Activated CD4-positive, CD25-positive, alpha-beta regulatory T cell (primary cell): ENCODE measurements at regions not wholly inside any gene's neighbourhood (a gene's known extent, or its start where the extent isn't known, plus 50 kb on each side); places are given as distances from the start of the nearest gene placed in this dataset.
"Not testable (repeated sequence)": the region's sequence is repeated elsewhere in the genome, so short reads cannot be mapped to it uniquely, and the experiment has no call there.

Experiments
- DNase-seq, 4 experiments: peaks; one replicate each; lab custom pipeline; 2025; lab: John Stamatoyannopoulos, UW

DNA sequence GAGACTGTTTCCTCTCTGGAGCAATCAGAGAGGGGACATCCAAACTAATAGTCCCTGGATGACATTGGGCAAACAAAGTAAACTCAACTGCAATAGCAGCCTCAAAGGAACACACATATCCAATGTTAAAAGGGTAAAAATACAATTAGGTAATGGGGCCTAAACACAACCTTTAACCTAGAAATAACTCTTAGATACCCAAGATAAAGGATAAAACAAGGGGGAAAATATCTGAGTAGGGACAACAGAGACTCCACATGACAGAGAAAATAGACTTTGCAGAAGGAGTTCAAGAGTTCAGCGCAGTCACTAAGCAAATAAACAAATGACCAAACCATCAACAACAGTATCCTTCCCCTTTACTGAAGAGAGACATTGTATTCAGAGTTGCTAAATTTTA is 149.3 kb downstream of the FBXO4 start:
- no peak for DNase-seq

DNA sequence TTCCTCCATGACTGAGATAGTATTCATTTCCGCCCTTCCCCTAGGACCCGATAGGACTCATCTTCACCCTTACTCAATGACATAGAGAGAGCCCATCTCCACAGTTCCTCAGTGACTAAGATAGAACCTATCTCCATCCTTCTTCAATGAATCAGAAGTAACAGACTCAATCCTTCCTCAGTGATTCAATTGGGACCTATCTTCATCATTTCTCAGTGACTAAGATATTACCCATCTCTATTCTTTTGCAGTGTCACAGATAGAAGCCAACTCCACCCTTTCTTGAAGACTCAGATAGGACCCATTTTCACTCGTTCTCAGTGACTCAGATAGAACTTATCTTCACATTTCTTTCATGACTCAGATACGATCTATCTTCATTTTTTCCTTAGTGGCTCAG is 164.6 kb downstream of the FBXO4 start:
- no peak for DNase-seq

DNA sequence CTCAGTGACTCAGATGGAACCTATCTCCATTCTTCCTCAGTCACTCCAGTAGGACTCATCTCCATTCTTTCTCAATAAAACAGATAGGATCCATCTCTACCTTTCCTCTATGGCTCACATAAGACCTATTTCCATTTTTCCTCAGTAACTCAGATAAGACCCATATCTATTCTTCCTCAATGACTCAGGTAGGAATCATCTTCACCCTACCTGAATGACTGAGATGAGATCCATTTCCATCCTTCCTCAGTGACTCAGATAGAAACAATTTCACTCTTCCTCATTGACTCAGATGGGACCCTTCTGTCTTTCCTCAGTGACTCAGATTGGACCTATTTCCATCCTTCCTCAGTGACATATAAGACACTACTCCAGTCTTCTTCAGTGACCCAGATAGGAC is 165.1 kb downstream of the FBXO4 start:
- no peak for DNase-seq

DNA sequence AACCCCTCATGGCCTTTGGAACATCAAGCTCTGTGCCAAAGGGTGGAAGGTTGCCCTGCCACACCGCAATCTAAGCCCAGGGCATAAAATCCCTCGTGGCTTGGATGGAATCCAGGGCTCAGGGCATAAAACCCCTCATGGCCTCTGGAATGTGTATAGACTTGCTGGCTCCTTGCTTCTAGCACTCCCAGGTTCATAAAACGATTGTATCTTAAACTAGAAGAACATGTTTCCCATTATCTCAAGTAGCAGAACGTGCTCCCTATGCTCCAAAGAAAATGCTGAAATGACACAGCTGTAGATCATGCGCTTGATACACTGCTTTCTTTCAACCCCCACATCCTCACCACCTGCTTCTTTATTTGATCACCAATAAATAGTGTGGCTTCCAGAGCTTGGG is 174.8 kb downstream of the FBXO4 start:
- not testable (repeated sequence) for DNase-seq

DNA sequence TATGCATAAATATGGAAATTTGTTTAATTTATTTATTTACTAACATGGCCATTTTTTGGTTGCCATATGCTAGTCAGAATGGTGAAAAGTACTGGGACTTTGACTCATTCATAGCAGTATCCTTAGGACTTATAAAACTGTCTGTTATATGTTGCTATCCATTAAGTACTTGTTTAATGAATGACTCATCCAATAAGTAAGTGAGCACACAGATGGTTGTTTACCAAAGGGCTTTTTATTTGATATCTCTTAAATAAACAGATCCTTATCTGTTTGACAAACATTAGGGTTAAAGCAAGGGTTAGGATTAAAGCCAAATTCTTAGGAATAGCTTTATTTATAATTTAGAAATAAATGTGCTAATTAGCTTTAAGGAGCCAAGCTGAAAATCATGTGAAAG is 183.4 kb downstream of the FBXO4 start:
- no peak for DNase-seq

DNA sequence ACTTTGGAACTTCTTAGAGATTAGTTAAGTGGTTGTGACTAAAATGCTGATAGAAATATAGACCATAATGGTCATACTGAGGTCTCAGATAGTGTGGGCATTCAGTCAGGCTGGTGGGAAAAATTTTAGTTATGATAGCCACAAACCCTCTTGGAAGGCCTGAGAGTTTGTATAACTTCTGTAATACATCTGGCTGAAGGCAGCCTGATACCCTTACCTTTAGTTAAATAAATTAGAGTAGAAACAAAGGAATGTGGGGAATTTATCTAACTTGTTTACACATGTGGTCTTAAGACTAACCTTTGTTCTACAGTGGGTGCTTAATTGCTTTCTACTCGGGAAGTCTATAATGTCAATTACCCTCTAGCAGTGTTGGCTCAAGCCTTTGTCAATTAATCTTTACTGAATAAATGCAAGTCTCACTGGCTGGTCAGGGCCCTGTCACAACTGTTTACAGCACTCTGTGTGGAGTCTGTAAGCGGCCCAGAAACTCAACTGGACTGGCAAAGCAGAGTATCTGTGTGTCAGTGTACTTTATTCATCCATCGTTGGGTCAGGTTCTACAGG is 184.0 kb downstream of the FBXO4 start:
- no peak for DNase-seq

DNA sequence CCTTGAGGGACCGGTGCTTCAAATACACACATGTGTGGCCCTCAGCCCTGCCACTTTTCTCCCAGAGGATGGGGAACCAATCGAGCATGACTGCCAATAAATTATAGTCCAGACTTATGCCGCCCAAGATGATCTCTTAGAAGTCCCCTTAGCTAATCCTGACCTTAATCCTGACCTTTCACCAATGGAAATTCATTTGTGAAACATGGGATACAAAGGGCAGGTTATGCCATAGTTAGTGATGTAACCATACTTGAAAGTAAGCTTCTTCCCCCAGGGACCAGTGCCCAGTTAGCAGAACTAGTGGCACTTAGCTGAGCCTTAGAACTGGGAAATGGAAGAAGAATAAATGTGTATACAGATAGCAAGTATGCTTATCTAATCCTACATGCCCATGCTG is 190.6 kb downstream of the FBXO4 start:
- not testable (repeated sequence) for DNase-seq

DNA sequence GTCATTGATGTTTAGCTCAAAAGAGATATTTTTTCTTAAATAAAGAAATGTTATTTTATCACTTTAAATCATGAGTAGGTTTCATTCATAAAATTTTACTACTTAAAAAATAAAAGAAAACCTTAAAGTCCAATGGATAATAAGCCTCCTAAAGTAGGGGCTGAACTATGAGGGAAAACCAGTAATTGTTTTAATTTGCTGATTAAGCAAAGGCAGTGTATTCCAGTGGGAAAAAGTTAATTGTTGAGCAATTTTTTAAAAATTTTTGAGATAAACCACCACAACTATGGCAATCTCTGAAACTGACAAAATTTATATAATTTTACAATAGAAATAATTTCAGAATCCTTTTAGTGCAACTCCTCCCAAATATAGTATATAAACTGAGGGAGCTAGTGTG is 195.0 kb downstream of the FBXO4 start:
- no peak for DNase-seq

DNA sequence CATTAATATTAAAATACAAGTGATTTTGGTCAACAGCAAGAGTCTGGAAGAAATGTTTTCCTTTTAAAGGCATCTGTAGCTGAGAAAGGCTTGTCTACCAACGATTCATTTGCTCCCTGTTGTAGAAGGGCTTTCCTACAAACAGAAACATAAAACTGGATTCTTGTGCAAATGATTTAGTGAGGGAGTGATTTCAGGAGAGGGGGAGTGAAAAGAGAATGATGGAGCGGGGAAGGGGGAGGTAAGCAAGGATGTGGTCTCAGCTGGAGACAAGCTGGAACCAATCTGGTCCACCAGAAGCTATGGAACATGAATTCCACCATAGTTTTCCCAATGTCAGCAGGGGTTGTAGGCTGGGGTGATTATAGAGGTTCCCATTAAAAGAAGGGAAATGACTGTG is 196.3 kb downstream of the FBXO4 start:
- no peak for DNase-seq

DNA sequence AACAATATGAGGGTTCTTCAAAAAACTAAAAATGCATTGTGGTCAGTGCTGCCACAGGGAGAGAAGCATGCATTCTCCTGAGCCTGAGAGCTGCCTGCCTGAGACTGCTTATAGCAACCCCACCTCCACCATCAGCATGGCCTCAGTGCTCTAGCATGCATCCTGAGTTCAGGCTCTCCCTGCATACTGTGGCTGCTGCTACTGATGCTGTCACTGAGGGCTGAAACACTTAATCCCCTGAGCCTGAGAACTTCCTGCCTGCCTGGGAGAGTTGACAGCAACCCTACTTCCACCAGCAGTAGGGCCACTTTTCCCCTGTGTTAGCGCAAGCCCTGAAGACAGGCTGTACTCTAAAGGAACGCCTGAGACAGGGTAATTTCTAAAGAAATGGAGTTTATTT is 206.0 kb downstream of the FBXO4 start:
- no peak for DNase-seq

DNA sequence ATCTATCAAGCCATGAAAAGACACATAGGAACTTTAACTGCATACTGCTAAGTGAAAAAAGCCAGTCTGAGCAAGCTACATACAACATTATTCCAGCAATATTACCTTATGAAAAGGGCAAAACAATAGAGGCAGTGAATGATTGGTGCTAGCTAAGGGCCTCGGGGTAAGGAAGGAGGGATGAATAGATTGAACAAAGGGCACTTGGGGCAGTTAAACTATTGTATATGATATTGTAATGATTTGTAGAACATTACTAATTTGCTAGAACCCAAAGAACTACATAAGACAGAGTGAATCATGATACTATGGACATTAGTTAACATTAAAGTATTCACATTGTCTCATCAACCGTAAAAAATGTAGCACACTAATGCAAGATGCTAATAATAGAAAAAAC is 218.3 kb downstream of the FBXO4 start:
- DNase-seq = no peak

DNA sequence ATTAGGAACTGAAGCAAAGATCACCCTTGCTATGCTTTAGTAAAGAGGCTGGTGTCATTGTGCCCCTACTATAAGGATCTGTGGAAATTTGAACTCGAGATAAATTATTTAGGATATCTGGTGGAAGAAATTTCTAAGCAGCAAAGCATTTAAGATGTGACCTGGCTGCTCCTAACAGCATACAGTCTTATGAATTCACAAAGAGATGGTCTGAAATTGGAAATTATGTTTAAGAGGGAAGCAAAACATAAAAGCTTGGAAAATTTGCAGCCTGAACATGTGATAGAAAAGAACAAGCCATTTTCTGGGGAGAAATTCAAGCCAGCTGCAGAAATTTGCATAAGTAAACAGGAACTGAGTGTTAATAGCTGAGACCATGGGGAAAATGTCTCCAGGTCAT is 223.7 kb downstream of the FBXO4 start:
- DNase-seq = no peak

DNA sequence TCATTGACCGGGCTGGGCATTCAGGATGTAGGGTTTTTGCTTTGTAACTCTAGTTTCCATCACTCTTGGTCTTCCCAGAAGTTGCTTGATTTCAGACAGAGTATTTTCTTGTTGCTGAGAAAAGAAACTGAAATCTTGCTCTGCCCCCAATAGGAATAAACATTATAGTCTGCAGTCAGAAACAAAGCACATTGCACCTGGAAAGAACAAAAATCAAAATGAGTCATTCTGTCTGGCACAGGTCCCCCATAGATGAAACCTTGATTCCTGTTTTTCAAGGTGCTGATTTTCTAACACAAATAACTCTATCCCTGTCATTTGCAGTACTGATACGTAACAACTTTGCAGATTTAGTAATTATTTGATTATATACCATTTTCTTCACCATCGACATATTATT is 232.1 kb downstream of the FBXO4 start:
- no peak for DNase-seq

DNA sequence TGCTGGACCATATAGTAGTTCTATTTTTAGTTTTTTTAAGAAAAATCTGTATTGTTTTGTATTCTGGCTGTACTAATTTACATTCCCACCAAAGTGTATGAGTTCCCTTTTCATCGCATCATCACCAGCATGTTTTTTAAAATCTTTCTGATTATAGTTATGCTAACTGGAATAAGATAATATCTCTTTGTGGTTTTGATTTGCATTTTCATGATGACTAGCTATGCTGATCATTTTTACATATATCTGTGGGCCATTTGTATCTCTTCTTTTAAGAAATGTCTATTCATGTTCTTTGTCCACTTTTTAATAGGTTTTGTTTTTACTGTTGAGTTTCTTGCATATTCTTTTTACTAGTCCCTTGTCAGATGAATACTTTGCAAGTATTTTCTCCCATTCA is 238.0 kb downstream of the FBXO4 start:
- DNase-seq = no peak

DNA sequence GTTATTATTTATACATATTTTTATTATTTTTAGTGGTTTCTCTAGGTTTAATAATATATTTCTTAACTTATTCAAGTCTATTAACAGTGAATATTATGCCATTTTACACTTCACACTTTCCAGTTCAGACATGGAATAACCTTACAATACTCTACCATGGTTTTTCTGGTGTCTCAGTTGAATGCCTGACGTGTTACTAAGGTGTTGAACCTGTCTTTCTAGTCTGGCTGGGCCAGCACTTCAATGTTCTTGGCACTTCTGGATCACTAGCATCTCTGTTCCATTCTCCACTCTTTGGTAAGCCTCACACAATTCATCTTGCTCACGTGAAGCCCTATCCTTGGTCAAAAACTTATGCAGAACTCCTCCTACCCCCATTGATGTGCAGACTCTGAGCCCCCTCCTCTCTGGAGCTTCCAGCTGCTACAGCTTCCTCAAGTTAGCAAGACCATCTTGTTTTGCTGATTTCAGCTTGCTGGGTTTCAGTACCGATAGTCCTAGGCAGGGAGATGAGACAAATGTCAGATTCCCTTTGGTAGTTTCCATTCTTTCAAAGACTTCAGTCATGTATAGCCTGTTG is 243.1 kb downstream of the FBXO4 start:
- DNase-seq = no peak

DNA sequence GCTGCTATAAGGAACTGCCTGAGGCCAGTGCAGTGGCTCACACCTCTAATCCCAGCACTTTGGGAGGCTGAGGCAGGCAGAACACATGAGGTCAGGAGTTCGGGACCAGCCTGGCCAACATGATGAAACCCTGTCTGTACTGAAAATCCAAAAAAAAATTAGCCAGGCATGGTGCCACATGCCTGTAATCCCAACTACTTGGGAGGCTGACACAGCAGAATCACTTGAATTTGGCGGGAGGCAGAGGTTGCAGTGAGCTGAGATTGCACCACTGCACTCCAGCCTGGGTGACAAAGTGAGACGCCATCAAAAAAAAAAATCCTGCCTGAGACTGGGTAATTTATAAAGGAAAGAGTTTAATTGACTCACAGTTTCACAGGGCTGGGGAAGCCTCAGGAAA is 247.1 kb upstream of the GHR start:
- not testable (repeated sequence) for DNase-seq

DNA sequence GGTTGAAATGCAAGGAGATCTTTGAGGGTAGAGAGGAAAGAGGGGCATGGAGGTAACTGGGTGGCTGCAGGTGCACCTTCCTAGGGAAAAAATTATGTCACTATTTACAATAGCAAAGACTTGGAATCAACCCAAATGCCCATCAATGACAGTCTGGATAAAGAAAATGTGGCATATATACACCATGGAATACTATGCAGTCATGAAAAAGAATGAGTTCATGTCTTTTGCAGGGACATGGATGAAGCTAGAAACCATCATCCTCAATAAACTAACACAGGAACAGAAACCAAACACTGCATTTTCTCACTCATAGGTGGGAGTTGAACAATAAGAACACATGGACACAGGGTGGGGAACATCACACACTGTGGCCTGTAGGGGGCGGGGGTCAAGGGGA is 243.4 kb upstream of the GHR start:
- not testable (repeated sequence) for DNase-seq

DNA sequence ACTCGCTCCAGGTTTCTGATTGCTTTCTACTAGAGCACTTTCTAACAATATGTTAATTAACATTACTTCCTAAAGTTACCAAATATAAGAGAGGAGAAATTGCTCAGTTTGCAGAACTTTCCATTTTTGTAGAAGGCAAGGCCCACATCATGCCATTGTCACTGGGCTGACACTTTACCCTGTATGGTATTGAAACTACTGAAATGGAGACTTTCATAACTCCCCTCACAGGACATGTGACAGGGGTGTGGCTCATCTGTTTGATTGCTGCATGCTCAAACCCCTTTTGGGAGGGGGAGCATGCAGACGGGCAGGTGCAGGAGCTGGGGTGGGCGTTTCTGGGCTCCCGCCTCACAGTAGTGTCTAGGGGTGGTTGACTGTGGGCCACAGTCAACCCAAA is 206.3 kb upstream of the GHR start:
- DNase-seq = no peak

DNA sequence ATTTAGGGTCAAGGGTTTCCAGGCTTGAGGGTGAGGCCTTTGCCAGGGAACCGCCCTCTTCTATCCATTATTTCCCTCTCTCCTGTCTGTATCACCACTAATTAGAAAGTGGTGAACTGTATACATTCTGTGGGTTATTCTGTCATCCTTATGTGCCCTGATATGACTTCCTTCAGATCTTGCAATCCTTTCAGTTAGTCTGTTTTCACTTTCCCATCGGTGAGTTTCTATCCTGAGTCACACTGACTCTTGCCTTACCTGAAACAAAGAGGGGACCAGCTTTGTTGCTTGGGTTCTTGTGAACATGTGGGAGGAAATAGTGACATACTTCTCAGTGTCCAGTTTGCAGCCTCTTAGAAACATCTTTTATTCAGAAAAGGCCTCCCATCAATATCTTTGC is 205.4 kb upstream of the GHR start:
- no peak for DNase-seq

DNA sequence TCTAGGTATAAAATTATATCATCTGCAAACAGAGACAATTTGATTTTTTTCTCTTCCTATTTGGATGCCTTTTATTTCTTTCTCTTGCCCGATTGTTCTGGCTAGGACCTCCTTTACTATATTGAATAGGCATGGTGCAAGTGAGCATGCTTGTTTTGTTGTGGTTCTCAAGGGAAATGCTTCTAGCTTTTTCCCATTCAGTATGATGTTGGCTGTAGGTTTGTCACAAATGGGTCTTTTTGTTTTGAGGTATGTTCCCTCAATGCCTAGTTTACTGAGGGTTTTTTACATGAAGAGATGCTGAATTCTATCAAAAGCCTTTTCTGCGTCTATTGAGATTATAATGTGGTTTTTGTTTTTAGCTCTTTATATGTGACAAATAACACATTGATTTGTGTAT is 198.2 kb upstream of the GHR start:
- no peak for DNase-seq

DNA sequence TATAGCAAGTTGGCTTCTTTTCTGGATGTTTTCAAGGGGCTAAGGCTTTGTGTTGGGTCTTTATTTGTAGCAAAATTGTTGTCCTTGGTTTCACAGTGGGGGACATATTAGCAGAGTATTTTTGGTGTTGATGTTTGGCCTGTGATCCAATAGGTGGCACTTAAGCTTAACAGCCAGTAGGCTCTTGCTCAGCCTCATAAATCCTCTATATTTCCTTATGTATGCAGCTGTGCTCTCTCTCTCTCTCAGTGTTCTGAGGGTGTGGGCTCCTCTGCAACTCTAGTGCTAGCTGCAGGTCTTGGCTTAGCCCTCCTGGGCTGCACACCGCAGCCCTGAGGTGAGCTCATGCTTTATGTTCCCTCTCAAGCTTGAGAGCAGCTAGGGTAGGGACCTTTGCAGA is 195.0 kb upstream of the GHR start:
- DNase-seq = no peak

DNA sequence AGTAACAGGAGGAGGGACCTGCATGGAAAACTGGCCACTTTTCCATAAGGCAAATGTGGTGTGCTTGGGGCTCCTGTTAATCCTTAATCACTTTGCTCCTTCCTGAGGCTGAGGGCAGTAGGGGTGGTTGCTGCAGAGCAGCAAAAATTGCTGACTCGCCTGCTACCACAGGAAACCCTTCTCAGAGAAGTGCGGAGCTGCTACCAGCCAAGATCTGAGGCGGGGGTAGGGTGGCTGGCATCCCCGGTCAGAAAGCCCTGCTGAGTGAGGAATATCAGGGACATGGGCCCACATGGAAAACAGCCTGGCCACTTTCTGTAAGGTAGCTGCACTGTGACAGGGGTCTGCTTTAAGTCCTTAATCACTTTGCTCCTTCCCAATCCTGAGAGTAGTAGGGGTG is 192.4 kb upstream of the GHR start:
- DNase-seq = no peak

DNA sequence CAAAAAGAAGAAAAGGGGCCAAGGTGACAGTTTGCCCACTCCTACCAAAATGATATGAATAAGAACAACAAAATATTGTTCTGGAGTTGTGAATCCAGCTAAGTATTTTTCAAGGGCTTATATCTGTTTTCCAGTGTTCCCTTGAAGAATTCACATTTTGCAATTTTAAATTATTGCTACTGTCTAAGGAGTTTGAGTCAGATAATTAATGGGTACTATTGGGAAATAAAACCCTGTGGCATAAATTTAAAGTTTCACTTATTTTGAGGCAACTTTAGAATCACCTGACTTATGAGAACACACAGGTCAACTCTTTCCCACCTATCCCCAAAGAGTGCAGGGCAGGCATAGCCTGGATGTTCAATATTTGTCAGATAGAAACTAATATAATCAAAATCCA is 188.0 kb upstream of the GHR start:
- DNase-seq = no peak

DNA sequence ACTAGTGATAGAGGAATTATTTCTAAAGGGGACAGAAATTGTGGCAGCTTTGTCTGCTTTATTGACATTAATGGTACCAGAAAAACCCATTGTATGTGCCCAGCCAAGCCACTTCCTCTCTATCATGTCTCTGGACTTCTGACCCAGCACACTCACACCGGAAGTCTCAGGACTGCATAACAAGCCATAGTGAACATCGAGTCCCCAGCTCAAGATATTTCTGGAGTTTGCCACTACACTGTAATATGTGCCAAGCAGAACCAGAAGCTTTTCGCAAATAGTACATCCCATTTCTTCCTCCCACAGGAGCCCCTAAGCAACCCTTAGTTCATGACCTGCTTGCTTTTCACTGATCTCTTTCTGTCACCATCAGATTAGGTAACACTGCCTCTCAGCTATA is 187.4 kb upstream of the GHR start:
- no peak for DNase-seq

DNA sequence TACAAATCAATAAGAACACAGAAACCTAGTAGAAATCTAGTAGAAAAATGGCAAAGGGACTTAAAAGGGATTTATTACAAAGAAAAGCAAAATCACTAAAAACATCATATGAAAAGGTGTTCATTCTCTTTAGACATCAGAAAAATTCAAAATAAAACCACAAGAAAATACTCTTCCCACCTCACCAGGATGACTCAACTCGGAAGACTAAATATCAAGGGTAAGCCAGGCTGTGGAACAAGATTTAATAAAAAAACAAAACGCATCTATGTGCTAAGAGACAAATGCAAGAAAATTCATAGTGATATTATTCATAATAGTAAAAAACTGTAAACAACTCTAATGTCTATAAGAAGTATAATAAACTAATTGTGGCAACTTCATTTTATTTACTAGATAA is 181.6 kb upstream of the GHR start:
- no peak for DNase-seq
